Midbrain (tissue), 1 donor: ENCODE measurements at regions not wholly inside any gene's neighbourhood (a gene's known extent, or its start where the extent isn't known, plus 50 kb on each side); places are given as distances from the start of the nearest gene placed in this dataset.

ENCODE experiments used
- DNase-seq: peaks from one replicate; lab custom pipeline; 2025; lab: John Stamatoyannopoulos, UW

- DNase-seq: no peak
Observed at GRCh38 chr1:37389327-37389726, 85.1 kb upstream of the ZC3H12A start.

- no peak for DNase-seq
Observed at GRCh38 chr1:37391211-37392011, 83.0 kb upstream of the ZC3H12A start.

- no peak for DNase-seq
Observed at GRCh38 chr1:37392051-37392450, 82.3 kb upstream of the ZC3H12A start.

GRCh38 chr1:37393173-37394120, 80.9 kb upstream of the ZC3H12A start:
- DNase-seq: no peak

GRCh38 chr1:37394574-37395464, 79.6 kb upstream of the ZC3H12A start:
- DNase-seq: no peak

- DNase-seq: no peak
Observed at GRCh38 chr1:37398096-37398495, 76.3 kb upstream of the ZC3H12A start.

GRCh38 chr1:37399205-37399604, 75.2 kb upstream of the ZC3H12A start:
- no peak for DNase-seq

- no peak for DNase-seq
Observed at GRCh38 chr1:37399830-37400464, 74.4 kb upstream of the ZC3H12A start.

- DNase-seq: no peak
Observed at GRCh38 chr1:37400466-37401225, 73.7 kb upstream of the ZC3H12A start.

- DNase-seq: no peak
Observed at GRCh38 chr1:37403166-37403565, 71.2 kb upstream of the ZC3H12A start.

GRCh38 chr1:37404711-37405110, 69.7 kb upstream of the ZC3H12A start:
- no peak for DNase-seq

- DNase-seq: no peak
Observed at GRCh38 chr1:37410105-37410504, 64.3 kb upstream of the ZC3H12A start.

GRCh38 chr1:37410815-37411214, 63.6 kb upstream of the ZC3H12A start:
- DNase-seq: no peak

- no peak for DNase-seq
Observed at GRCh38 chr1:37415611-37416244, 58.7 kb upstream of the ZC3H12A start.

GRCh38 chr1:37420456-37420855, 53.9 kb upstream of the ZC3H12A start:
- DNase-seq: no peak

- no peak for DNase-seq
Observed at GRCh38 chr1:37423810-37424209, 50.6 kb upstream of the ZC3H12A start.

- DNase-seq: no peak
Observed at GRCh38 chr1:37424523-37424922, 49.9 kb upstream of the ZC3H12A start.
